ENCODE measurements at regions not wholly inside any gene's neighbourhood (a gene's known extent, or its start where the extent isn't known, plus 50 kb on each side); places are given as distances from the start of the nearest gene placed in this dataset.
A peak's percentile ranks its signal among the peaks of the same experiment; 100 is the strongest.

GRCh38 chr13:104181526-104182231 is 1115.5 kb upstream of the SLC10A2 start:
- no peak for DNase-seq (ENCODE audit: low spot score)
- H2AFZ ChIP-seq (ENCODE audit: low read length): no peak overlapping the region
- H3K14ac ChIP-seq (ENCODE audit: low read length): no peak overlapping the region
- no peak overlapping the region for H3K18ac ChIP-seq (ENCODE audit: low read length)
- H3K4ac ChIP-seq (ENCODE audit: low read length): no peak overlapping the region
- no peaks in the 10 kb centered on the region for H3K9me3 ChIP-seq (replicated peaks in 1 of 2; ENCODE audit: control insufficient read depth in 2 of 2, insufficient read depth in 1 of 2, low read depth in 1 of 2, low read length in 2 of 2)
- no peak overlapping the region for H2BK12ac ChIP-seq (ENCODE audit: low read length)
- no peak overlapping the region for H3K23ac ChIP-seq (ENCODE audit: low read depth, low read length, poor library complexity)
- H3K27ac ChIP-seq (replicated peaks; ENCODE audit: low read length): no peak overlapping the region
- no peak overlapping the region for H2AK5ac ChIP-seq (ENCODE audit: low read depth, low read length)
- no peak overlapping the region for H3K9ac ChIP-seq (ENCODE audit: low read depth, low read length, poor library complexity)
- H3K79me1 ChIP-seq (ENCODE audit: low read depth, low read length): no peaks in the 10 kb centered on the region
- no peaks in the 10 kb centered on the region for H3K4me1 ChIP-seq (ENCODE audit: control insufficient read depth in 2 of 2, insufficient read depth in 1 of 2, low read depth in 1 of 2, low read length in 2 of 2)
- H2BK5ac ChIP-seq (ENCODE audit: low read length): no peak overlapping the region
- no peak overlapping the region for H3K4me3 ChIP-seq (ENCODE audit: low read length in 2 of 2)
- H3K4me2 ChIP-seq (ENCODE audit: insufficient read depth, low read length, poor library complexity, severe bottlenecking): no peak overlapping the region
- WGBS, 2 donors (ENCODE audit: extremely low coverage in 2 of 2, insufficient read length in 2 of 2, insufficient replicate concordance in 1 of 2): no CpG with 5 or more reads among the region's 3 CpGs
- H3K36me3 ChIP-seq (replicated peaks in 1 of 2; ENCODE audit: control insufficient read depth in 2 of 2, insufficient read depth in 2 of 2, low read length in 2 of 2): no peaks in the 10 kb centered on the region
- no peak overlapping the region for H4K91ac ChIP-seq (ENCODE audit: low read depth, low read length, poor library complexity)
- no peaks in the 10 kb centered on the region for H3K27me3 ChIP-seq (ENCODE audit: control insufficient read depth in 3 of 3, insufficient read depth in 3 of 3, low read depth in 1 of 3, low read length in 3 of 3)
- H2BK15ac ChIP-seq (ENCODE audit: low read length): no peak overlapping the region
- no peak overlapping the region for H2BK120ac ChIP-seq (ENCODE audit: low read depth, low read length)
- no peak overlapping the region for H4K8ac ChIP-seq (ENCODE audit: low read depth, low read length)

GRCh38 chr13:104170980-104171555 is 1104.9 kb upstream of the SLC10A2 start:
- peak overlapping the region; percentile 57 for H2AFZ ChIP-seq (ENCODE audit: low read length)
- peaks cover 0 to 2% of the 10 kb centered on the region in 2 donors for H3K9me3 ChIP-seq (replicated peaks in 1 of 2; ENCODE audit: control insufficient read depth in 2 of 2, insufficient read depth in 1 of 2, low read depth in 1 of 2, low read length in 2 of 2)
- no peak overlapping the region for H3K14ac ChIP-seq (ENCODE audit: low read length)
- no peak overlapping the region for H2BK5ac ChIP-seq (ENCODE audit: low read length)
- DNase-seq (ENCODE audit: low spot score): no peak
- no peak overlapping the region for H2BK15ac ChIP-seq (ENCODE audit: low read length)
- H4K8ac ChIP-seq (ENCODE audit: low read depth, low read length): peak overlapping the region; percentile 43
- no peak overlapping the region for H2AK5ac ChIP-seq (ENCODE audit: low read depth, low read length)
- no peaks in the 10 kb centered on the region for H3K79me1 ChIP-seq (ENCODE audit: low read depth, low read length)
- no peak overlapping the region for H4K91ac ChIP-seq (ENCODE audit: low read depth, low read length, poor library complexity)
- no peaks in the 10 kb centered on the region for H3K4me1 ChIP-seq (ENCODE audit: control insufficient read depth in 2 of 2, insufficient read depth in 1 of 2, low read depth in 1 of 2, low read length in 2 of 2)
- peak overlapping the region; percentile 80 for H3K18ac ChIP-seq (ENCODE audit: low read length)
- H3K4ac ChIP-seq (ENCODE audit: low read length): no peak overlapping the region
- WGBS, 2 donors (ENCODE audit: extremely low coverage in 2 of 2, insufficient read length in 2 of 2, insufficient replicate concordance in 1 of 2): 100% methylated on average over 1 of the region's 8 CpGs; no CpG with 5 or more reads in 1 of the 2 donors
- H2BK12ac ChIP-seq (ENCODE audit: low read length): no peak overlapping the region
- H2BK120ac ChIP-seq (ENCODE audit: low read depth, low read length): no peak overlapping the region
- no peak overlapping the region for H3K4me2 ChIP-seq (ENCODE audit: insufficient read depth, low read length, poor library complexity, severe bottlenecking)
- no peak overlapping the region for H3K9ac ChIP-seq (ENCODE audit: low read depth, low read length, poor library complexity)
- H3K23ac ChIP-seq (ENCODE audit: low read depth, low read length, poor library complexity): no peak overlapping the region
- H3K27me3 ChIP-seq (ENCODE audit: control insufficient read depth in 3 of 3, insufficient read depth in 3 of 3, low read depth in 1 of 3, low read length in 3 of 3): no peaks in the 10 kb centered on the region
- H3K36me3 ChIP-seq (replicated peaks in 1 of 2; ENCODE audit: control insufficient read depth in 2 of 2, insufficient read depth in 2 of 2, low read length in 2 of 2): no peaks in the 10 kb centered on the region
- no peak overlapping the region for H3K27ac ChIP-seq (replicated peaks; ENCODE audit: low read length)
- H3K4me3 ChIP-seq (ENCODE audit: low read length in 2 of 2): no peak overlapping the region

GRCh38 chr13:104163866-104164630 is 1097.8 kb upstream of the SLC10A2 start:
- no peak overlapping the region for H3K23ac ChIP-seq (ENCODE audit: low read depth, low read length, poor library complexity)
- no peak overlapping the region for H2AFZ ChIP-seq (ENCODE audit: low read length)
- H4K91ac ChIP-seq (ENCODE audit: low read depth, low read length, poor library complexity): no peak overlapping the region
- no peaks in the 10 kb centered on the region for H3K27me3 ChIP-seq (ENCODE audit: control insufficient read depth in 3 of 3, insufficient read depth in 3 of 3, low read depth in 1 of 3, low read length in 3 of 3)
- no CpG with 5 or more reads among the region's 4 CpGs for WGBS, 2 donors (ENCODE audit: extremely low coverage in 2 of 2, insufficient read length in 2 of 2, insufficient replicate concordance in 1 of 2)
- H3K18ac ChIP-seq (ENCODE audit: low read length): no peak overlapping the region
- no peak overlapping the region for H3K4ac ChIP-seq (ENCODE audit: low read length)
- no peak overlapping the region for H2BK12ac ChIP-seq (ENCODE audit: low read length)
- H3K4me3 ChIP-seq (ENCODE audit: low read length in 2 of 2): no peak overlapping the region
- H3K27ac ChIP-seq (replicated peaks; ENCODE audit: low read length): no peak overlapping the region
- H4K8ac ChIP-seq (ENCODE audit: low read depth, low read length): no peak overlapping the region
- H3K36me3 ChIP-seq (replicated peaks in 1 of 2; ENCODE audit: control insufficient read depth in 2 of 2, insufficient read depth in 2 of 2, low read length in 2 of 2): no peaks in the 10 kb centered on the region
- H2AK5ac ChIP-seq (ENCODE audit: low read depth, low read length): no peak overlapping the region
- H3K4me1 ChIP-seq (ENCODE audit: control insufficient read depth in 2 of 2, insufficient read depth in 1 of 2, low read depth in 1 of 2, low read length in 2 of 2): no peaks in the 10 kb centered on the region
- no peak overlapping the region for H3K14ac ChIP-seq (ENCODE audit: low read length)
- no peak overlapping the region for H3K9ac ChIP-seq (ENCODE audit: low read depth, low read length, poor library complexity)
- no peaks in the 10 kb centered on the region for H3K9me3 ChIP-seq (replicated peaks in 1 of 2; ENCODE audit: control insufficient read depth in 2 of 2, insufficient read depth in 1 of 2, low read depth in 1 of 2, low read length in 2 of 2)
- H2BK120ac ChIP-seq (ENCODE audit: low read depth, low read length): no peak overlapping the region
- no peak overlapping the region for H2BK15ac ChIP-seq (ENCODE audit: low read length)
- DNase-seq (ENCODE audit: low spot score): no peak
- H2BK5ac ChIP-seq (ENCODE audit: low read length): no peak overlapping the region
- no peak overlapping the region for H3K4me2 ChIP-seq (ENCODE audit: insufficient read depth, low read length, poor library complexity, severe bottlenecking)
- no peaks in the 10 kb centered on the region for H3K79me1 ChIP-seq (ENCODE audit: low read depth, low read length)

GRCh38 chr13:104160536-104160935 is 1094.3 kb upstream of the SLC10A2 start:
- H3K4ac ChIP-seq (ENCODE audit: low read length): no peak overlapping the region
- no peaks in the 10 kb centered on the region for H3K9me3 ChIP-seq (replicated peaks in 1 of 2; ENCODE audit: control insufficient read depth in 2 of 2, insufficient read depth in 1 of 2, low read depth in 1 of 2, low read length in 2 of 2)
- no peaks in the 10 kb centered on the region for H3K4me1 ChIP-seq (ENCODE audit: control insufficient read depth in 2 of 2, insufficient read depth in 1 of 2, low read depth in 1 of 2, low read length in 2 of 2)
- H2AK5ac ChIP-seq (ENCODE audit: low read depth, low read length): no peak overlapping the region
- no peak overlapping the region for H3K9ac ChIP-seq (ENCODE audit: low read depth, low read length, poor library complexity)
- no peaks in the 10 kb centered on the region for H3K79me1 ChIP-seq (ENCODE audit: low read depth, low read length)
- H3K36me3 ChIP-seq (replicated peaks in 1 of 2; ENCODE audit: control insufficient read depth in 2 of 2, insufficient read depth in 2 of 2, low read length in 2 of 2): no peaks in the 10 kb centered on the region
- no peak overlapping the region for H3K4me2 ChIP-seq (ENCODE audit: insufficient read depth, low read length, poor library complexity, severe bottlenecking)
- no peaks in the 10 kb centered on the region for H3K27me3 ChIP-seq (ENCODE audit: control insufficient read depth in 3 of 3, insufficient read depth in 3 of 3, low read depth in 1 of 3, low read length in 3 of 3)
- no CpG with 5 or more reads among the region's 1 CpG for WGBS, 2 donors (ENCODE audit: extremely low coverage in 2 of 2, insufficient read length in 2 of 2, insufficient replicate concordance in 1 of 2)
- H3K23ac ChIP-seq (ENCODE audit: low read depth, low read length, poor library complexity): no peak overlapping the region
- H3K18ac ChIP-seq (ENCODE audit: low read length): no peak overlapping the region
- H2BK12ac ChIP-seq (ENCODE audit: low read length): no peak overlapping the region
- no peak overlapping the region for H4K8ac ChIP-seq (ENCODE audit: low read depth, low read length)
- H2BK5ac ChIP-seq (ENCODE audit: low read length): no peak overlapping the region
- H3K4me3 ChIP-seq (ENCODE audit: low read length in 2 of 2): no peak overlapping the region
- H2AFZ ChIP-seq (ENCODE audit: low read length): no peak overlapping the region
- no peak overlapping the region for H3K14ac ChIP-seq (ENCODE audit: low read length)
- H3K27ac ChIP-seq (replicated peaks; ENCODE audit: low read length): no peak overlapping the region
- no peak for DNase-seq (ENCODE audit: low spot score)
- H2BK120ac ChIP-seq (ENCODE audit: low read depth, low read length): no peak overlapping the region
- no peak overlapping the region for H2BK15ac ChIP-seq (ENCODE audit: low read length)
- H4K91ac ChIP-seq (ENCODE audit: low read depth, low read length, poor library complexity): no peak overlapping the region

Data from neuronal stem cell (in vitro differentiated cells).